Astrocyte of the cerebellum (primary cell): ENCODE measurements at regions not wholly inside any gene's neighbourhood (a gene's known extent, or its start where the extent isn't known, plus 50 kb on each side); places are given as distances from the start of the nearest gene placed in this dataset.
"Not testable (repeated sequence)": the region's sequence is repeated elsewhere in the genome, so short reads cannot be mapped to it uniquely, and the experiment has no call there.

Experiments used
- DNase-seq: peaks from one replicate; pipeline ENCODE4 v3.0.0-alpha.2; 2011; ENCODE audit warnings: low read depth
- H3K4me3 ChIP-seq: 2 replicates; pipeline ENCODE4 v1.5.1; 2011; ENCODE audit warnings: mild to moderate bottlenecking, low read depth, low read length, moderate library complexity
- CTCF ChIP-seq: IDR thresholded peaks from 2 replicates; pipeline ENCODE4 v1.5.1; 2012; ENCODE audit warnings: low read length, low read depth, moderate library complexity, mild to moderate bottlenecking; ENCODE audit errors: missing control alignments
- in situ Hi-C: cut with HindIII; loops from 2 replicates; pipeline ENCODE4 v1.10.0; 2017; ENCODE audit warnings: low sequenced_read_pairs

- no peak overlapping the region for H3K4me3 ChIP-seq
- no peak for TF ChIP-seq CTCF
- no peak for DNase-seq
- in situ Hi-C loops: no loop called here
Measured at GRCh38 chr2:37752766-37753165, 81.3 kb upstream of the CDC42EP3 start.

- no peak for TF ChIP-seq CTCF
- no peak overlapping the region for H3K4me3 ChIP-seq
- in situ Hi-C loops: no loop called here
- no peak for DNase-seq
Measured at GRCh38 chr2:37753758-37754157, 82.3 kb upstream of the CDC42EP3 start.

- in situ Hi-C loops, H3K4me3 ChIP-seq, DNase-seq: not testable (repeated sequence)
Measured at GRCh38 chr2:37755961-37756559, 84.6 kb upstream of the CDC42EP3 start.

GRCh38 chr2:37757456-37757855, 86.0 kb upstream of the CDC42EP3 start:
- H3K4me3 ChIP-seq, in situ Hi-C loops, DNase-seq: not testable (repeated sequence)

GRCh38 chr2:37758141-37758601, 86.7 kb upstream of the CDC42EP3 start:
- H3K4me3 ChIP-seq, in situ Hi-C loops, DNase-seq: not testable (repeated sequence)

GRCh38 chr2:37759989-37760388, 88.5 kb upstream of the CDC42EP3 start:
- in situ Hi-C loops, H3K4me3 ChIP-seq, DNase-seq: not testable (repeated sequence)

- H3K4me3 ChIP-seq: no peak overlapping the region
- TF ChIP-seq CTCF: no peak
- no peak for DNase-seq
Measured at GRCh38 chr2:37760471-37760870, 89.0 kb upstream of the CDC42EP3 start.

GRCh38 chr2:37762281-37762680, 90.8 kb upstream of the CDC42EP3 start:
- DNase-seq, in situ Hi-C loops: not testable (repeated sequence)

More at GRCh38 chr2:37760471-37760870, 89.0 kb upstream of the CDC42EP3 start:
- in situ Hi-C loops: no loop called here

GRCh38 chr2:37764739-37765138, 93.3 kb upstream of the CDC42EP3 start:
- no peak overlapping the region for H3K4me3 ChIP-seq
- no peak for TF ChIP-seq CTCF
- in situ Hi-C loops: no loop called here
- DNase-seq: no peak

More at GRCh38 chr2:37762281-37762680, 90.8 kb upstream of the CDC42EP3 start:
- H3K4me3 ChIP-seq: not testable (repeated sequence)
